ENCODE measurements at regions not wholly inside any gene's neighbourhood (a gene's known extent, or its start where the extent isn't known, plus 50 kb on each side); places are given as distances from the start of the nearest gene placed in this dataset.

DNA sequence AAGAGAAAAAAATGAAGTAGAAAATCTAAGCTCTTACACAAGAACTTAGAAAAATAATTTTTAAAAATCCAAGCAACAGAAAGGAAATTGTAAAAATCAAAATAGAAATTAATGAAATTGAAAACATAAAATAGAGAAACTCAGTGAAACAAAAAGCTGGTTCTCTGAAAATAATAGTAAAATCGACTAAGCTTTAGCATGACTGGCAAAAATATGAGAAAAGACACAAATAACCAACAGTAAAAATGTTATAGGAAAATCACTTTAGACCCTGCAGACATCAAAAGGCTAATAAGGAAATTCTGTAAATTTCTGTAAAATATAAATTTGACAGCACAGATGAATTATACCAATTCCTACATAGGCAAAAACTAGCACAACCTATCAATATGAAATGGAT lies 768.9 kb upstream of the LRRTM1 start:
- no peak for DNase-seq
- Histone ChIP-seq H3K27me3 (ENCODE audit: insufficient read depth, low read length, poor library complexity) (no peaks in the 10 kb centered on the region), H3K4me3 (ENCODE audit: low read depth in 1 of 2, low read length in 2 of 2) (no peak overlapping the region)

DNA sequence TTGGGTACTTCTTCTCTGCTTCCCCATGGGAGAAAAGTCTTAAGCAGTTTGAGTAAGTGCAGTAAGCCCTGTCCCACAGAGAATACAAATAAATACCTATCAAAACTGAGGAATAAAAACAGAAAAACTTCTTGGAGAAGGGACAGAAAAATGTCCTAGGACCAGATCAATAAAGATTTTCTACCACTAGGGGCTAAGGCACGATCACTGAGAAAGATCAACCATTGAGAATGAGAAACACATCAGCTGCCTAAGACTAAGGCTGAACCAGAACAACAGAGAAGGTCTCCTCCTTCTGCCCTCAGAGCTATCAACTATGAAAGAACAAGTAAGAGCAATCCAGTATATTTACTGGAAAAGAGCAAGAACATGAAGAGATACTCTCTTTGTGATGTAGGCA lies 763.6 kb upstream of the LRRTM1 start:
- Histone ChIP-seq H3K27me3 (ENCODE audit: insufficient read depth, low read length, poor library complexity) (no peaks in the 10 kb centered on the region), H4K20me1 (ENCODE audit: insufficient read depth, low read length) (no peaks in the 10 kb centered on the region), H3K4me1 (ENCODE audit: insufficient read depth, low read length) (no peaks in the 10 kb centered on the region), H3K4me3 (ENCODE audit: low read depth in 1 of 2, low read length in 2 of 2) (no peak overlapping the region), H3K9ac (ENCODE audit: low read depth, low read length) (no peak overlapping the region), H3K4me2 (ENCODE audit: insufficient read depth, low read length) (no peak overlapping the region), H3K79me2 (ENCODE audit: insufficient read depth, low read length) (no peaks in the 10 kb centered on the region), H2AFZ (ENCODE audit: low read depth, low read length) (no peak overlapping the region), H3K9me3 (ENCODE audit: insufficient read depth, low read length, severe bottlenecking) (no peaks in the 10 kb centered on the region), H3K36me3 (ENCODE audit: insufficient read depth, low read length) (no peaks in the 10 kb centered on the region), H3K27ac (ENCODE audit: low read length) (no peak overlapping the region)
- no peak for TF ChIP-seq EZH2 (IDR thresholded peaks at IDR 0.05; ENCODE audit: borderline replicate concordance, low read depth, low read length, severe bottlenecking)
- TF ChIP-seq, protein P1, sequence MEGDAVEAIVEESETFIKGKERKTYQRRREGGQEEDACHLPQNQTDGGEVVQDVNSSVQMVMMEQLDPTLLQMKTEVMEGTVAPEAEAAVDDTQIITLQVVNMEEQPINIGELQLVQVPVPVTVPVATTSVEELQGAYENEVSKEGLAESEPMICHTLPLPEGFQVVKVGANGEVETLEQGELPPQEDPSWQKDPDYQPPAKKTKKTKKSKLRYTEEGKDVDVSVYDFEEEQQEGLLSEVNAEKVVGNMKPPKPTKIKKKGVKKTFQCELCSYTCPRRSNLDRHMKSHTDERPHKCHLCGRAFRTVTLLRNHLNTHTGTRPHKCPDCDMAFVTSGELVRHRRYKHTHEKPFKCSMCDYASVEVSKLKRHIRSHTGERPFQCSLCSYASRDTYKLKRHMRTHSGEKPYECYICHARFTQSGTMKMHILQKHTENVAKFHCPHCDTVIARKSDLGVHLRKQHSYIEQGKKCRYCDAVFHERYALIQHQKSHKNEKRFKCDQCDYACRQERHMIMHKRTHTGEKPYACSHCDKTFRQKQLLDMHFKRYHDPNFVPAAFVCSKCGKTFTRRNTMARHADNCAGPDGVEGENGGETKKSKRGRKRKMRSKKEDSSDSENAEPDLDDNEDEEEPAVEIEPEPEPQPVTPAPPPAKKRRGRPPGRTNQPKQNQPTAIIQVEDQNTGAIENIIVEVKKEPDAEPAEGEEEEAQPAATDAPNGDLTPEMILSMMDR (IDR thresholded peaks at IDR 0.05; ENCODE audit: borderline replicate concordance, extremely low read depth, low read length, poor library complexity, severe bottlenecking) = no peak
- no peak for ATAC-seq (ENCODE audit: insufficient read depth, low read depth)
- no peak for DNase-seq

More for the DNA sequence above, 768.9 kb upstream of the LRRTM1 start:
- H3K36me3 ChIP-seq (ENCODE audit: insufficient read depth, low read length) = no peaks in the 10 kb centered on the region
- no peak overlapping the region for H3K9ac ChIP-seq (ENCODE audit: low read depth, low read length)
- H2AFZ ChIP-seq (ENCODE audit: low read depth, low read length) = no peak overlapping the region
- H3K4me1 ChIP-seq (ENCODE audit: insufficient read depth, low read length) = no peaks in the 10 kb centered on the region
- no peaks in the 10 kb centered on the region for H3K9me3 ChIP-seq (ENCODE audit: insufficient read depth, low read length, severe bottlenecking)
- H3K4me2 ChIP-seq (ENCODE audit: insufficient read depth, low read length) = no peak overlapping the region
- no peak for ATAC-seq (ENCODE audit: insufficient read depth, low read depth)
- no peaks in the 10 kb centered on the region for H3K79me2 ChIP-seq (ENCODE audit: insufficient read depth, low read length)
- no peak overlapping the region for H3K27ac ChIP-seq (ENCODE audit: low read length)
- no peaks in the 10 kb centered on the region for H4K20me1 ChIP-seq (ENCODE audit: insufficient read depth, low read length)
- TF ChIP-seq, protein P1 (IDR thresholded peaks at IDR 0.05; ENCODE audit: borderline replicate concordance, extremely low read depth, low read length, poor library complexity, severe bottlenecking) = no peak
- no peak for TF ChIP-seq EZH2 (IDR thresholded peaks at IDR 0.05; ENCODE audit: borderline replicate concordance, low read depth, low read length, severe bottlenecking)

DNA sequence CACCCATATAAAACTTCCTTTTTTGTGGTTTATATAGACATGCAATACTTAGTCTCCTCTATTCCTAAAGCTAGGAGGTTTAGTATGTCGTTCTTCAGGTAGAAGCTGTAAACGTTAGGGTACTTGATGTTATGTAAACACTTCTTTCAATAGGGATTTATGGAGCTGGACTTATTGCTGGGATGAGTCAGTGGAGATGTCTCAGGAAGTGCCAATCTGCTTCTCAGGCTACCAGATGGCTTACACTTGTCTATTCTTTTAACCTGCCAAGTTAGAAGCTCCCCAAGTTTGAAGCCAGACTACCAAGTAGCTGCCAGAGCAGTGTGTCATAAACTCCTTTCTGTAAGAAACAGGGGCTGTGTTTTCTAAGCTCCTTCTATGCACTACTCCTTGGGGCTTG lies 756.5 kb upstream of the LRRTM1 start:
- TF ChIP-seq EZH2 (IDR thresholded peaks at IDR 0.05; ENCODE audit: borderline replicate concordance, low read depth, low read length, severe bottlenecking) = no peak
- TF ChIP-seq, protein P1 (IDR thresholded peaks at IDR 0.05; ENCODE audit: borderline replicate concordance, extremely low read depth, low read length, poor library complexity, severe bottlenecking) = no peak
- H3K4me3 ChIP-seq (ENCODE audit: low read depth in 1 of 2, low read length in 2 of 2) = no peak overlapping the region

DNA sequence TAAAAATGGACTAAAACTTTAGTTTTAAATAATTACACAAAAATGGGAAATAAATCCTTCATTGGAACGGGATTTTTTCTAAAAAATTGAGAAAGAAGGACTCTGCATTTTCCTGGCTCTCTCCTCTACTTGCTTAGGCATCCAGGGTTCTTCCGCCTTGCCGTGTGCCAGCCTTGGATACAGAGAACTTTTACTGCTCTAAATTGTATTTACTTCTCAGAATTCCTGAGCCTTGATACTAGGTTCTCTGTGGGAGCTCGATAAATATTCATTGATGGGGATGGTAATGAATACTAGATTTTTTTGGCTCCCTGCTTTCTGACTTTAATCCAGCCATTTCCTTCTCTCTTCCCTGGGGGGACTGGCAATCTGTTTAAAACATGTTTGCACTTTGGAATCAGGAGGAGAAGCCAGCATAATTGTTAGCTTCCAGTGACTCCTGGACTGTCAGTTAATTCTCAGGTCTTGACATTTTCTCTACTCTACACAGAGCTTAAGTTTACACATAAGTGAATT lies 746.1 kb upstream of the LRRTM1 start:
- no peaks in the 10 kb centered on the region for H3K4me1 ChIP-seq (ENCODE audit: insufficient read depth, low read length)
- DNase-seq (no peak), ATAC-seq (ENCODE audit: insufficient read depth, low read depth) (no peak)
- no peak overlapping the region for H3K4me3 ChIP-seq (ENCODE audit: low read depth in 1 of 2, low read length in 2 of 2)
- H3K4me2 ChIP-seq (ENCODE audit: insufficient read depth, low read length) = no peak overlapping the region
- H3K27me3 ChIP-seq (ENCODE audit: insufficient read depth, low read length, poor library complexity) = no peaks in the 10 kb centered on the region
- H3K9me3 ChIP-seq (ENCODE audit: insufficient read depth, low read length, severe bottlenecking) = no peaks in the 10 kb centered on the region
- H4K20me1 ChIP-seq (ENCODE audit: insufficient read depth, low read length) = no peaks in the 10 kb centered on the region
- H3K9ac ChIP-seq (ENCODE audit: low read depth, low read length) = no peak overlapping the region
- no peak overlapping the region for H3K27ac ChIP-seq (ENCODE audit: low read length)
- H3K79me2 ChIP-seq (ENCODE audit: insufficient read depth, low read length) = no peaks in the 10 kb centered on the region
- no peak overlapping the region for H2AFZ ChIP-seq (ENCODE audit: low read depth, low read length)
- no peaks in the 10 kb centered on the region for H3K36me3 ChIP-seq (ENCODE audit: insufficient read depth, low read length)
- TF ChIP-seq, protein P1 (IDR thresholded peaks at IDR 0.05; ENCODE audit: borderline replicate concordance, extremely low read depth, low read length, poor library complexity, severe bottlenecking) = no peak
- no peak for TF ChIP-seq EZH2 (IDR thresholded peaks at IDR 0.05; ENCODE audit: borderline replicate concordance, low read depth, low read length, severe bottlenecking)

More for the DNA sequence above, 756.5 kb upstream of the LRRTM1 start:
- H3K4me2 ChIP-seq (ENCODE audit: insufficient read depth, low read length) = no peak overlapping the region
- H4K20me1 ChIP-seq (ENCODE audit: insufficient read depth, low read length) = no peaks in the 10 kb centered on the region
- H3K9me3 ChIP-seq (ENCODE audit: insufficient read depth, low read length, severe bottlenecking) = no peaks in the 10 kb centered on the region
- ATAC-seq (ENCODE audit: insufficient read depth, low read depth) (no peak), DNase-seq (no peak)
- H3K27me3 ChIP-seq (ENCODE audit: insufficient read depth, low read length, poor library complexity) = no peaks in the 10 kb centered on the region
- H3K27ac ChIP-seq (ENCODE audit: low read length) = no peak overlapping the region
- no peaks in the 10 kb centered on the region for H3K4me1 ChIP-seq (ENCODE audit: insufficient read depth, low read length)
- H2AFZ ChIP-seq (ENCODE audit: low read depth, low read length) = no peak overlapping the region
- H3K36me3 ChIP-seq (ENCODE audit: insufficient read depth, low read length) = no peaks in the 10 kb centered on the region
- no peak overlapping the region for H3K9ac ChIP-seq (ENCODE audit: low read depth, low read length)
- no peaks in the 10 kb centered on the region for H3K79me2 ChIP-seq (ENCODE audit: insufficient read depth, low read length)
